Liver (tissue), 8 donors: ENCODE measurements at regions not wholly inside any gene's neighbourhood (a gene's known extent, or its start where the extent isn't known, plus 50 kb on each side); places are given as distances from the start of the nearest gene placed in this dataset.

Source experiments
- DNase-seq: peaks from one replicate; pipeline ENCODE4 v3.0.0-alpha.2; 2017; ENCODE audit warnings: low spot score
- H3K27ac ChIP-seq, 2 donors: one replicate each; pipeline ENCODE4 v1.7.0; 2013; ENCODE audit warnings: inconsistent platforms in 2 of 2, low read length in 2 of 2, control low read depth in 1 of 2, low read depth in 1 of 2, mild to moderate bottlenecking in 1 of 2
- H3K27me3 ChIP-seq, 4 donors: one replicate each; pipeline versions ENCODE4 v1.6.1 to v1.7.0; 2013; ENCODE audit warnings: low read length in 3 of 4, inconsistent platforms in 1 of 4, mild to moderate bottlenecking in 1 of 4, moderate library complexity in 1 of 4; ENCODE audit not compliant: control insufficient read depth in 4 of 4, insufficient read depth in 4 of 4
- H3K36me3 ChIP-seq, 4 donors: one replicate each; pipeline versions ENCODE4 v1.6.1 to v1.7.0; 2013; ENCODE audit warnings: low read length in 3 of 4, mild to moderate bottlenecking in 3 of 4, low read depth in 1 of 4, moderate library complexity in 1 of 4; ENCODE audit not compliant: control insufficient read depth in 4 of 4, insufficient read depth in 3 of 4
- H3K4me1 ChIP-seq, 4 donors: one replicate each; pipeline versions ENCODE4 v1.6.1 to v1.7.0; 2013; ENCODE audit warnings: low read length in 3 of 4, mild to moderate bottlenecking in 3 of 4, moderate library complexity in 1 of 4; ENCODE audit not compliant: control insufficient read depth in 4 of 4, insufficient read depth in 4 of 4
- H3K4me3 ChIP-seq, 3 donors: one replicate each; pipeline versions ENCODE4 v1.6.1 to v1.7.0; 2013; ENCODE audit warnings: low read length in 3 of 3, control low read depth in 1 of 3, low read depth in 1 of 3, mild to moderate bottlenecking in 1 of 3
- H3K9ac ChIP-seq, 2 donors: one replicate each; pipeline ENCODE4 v1.7.0; 2013; ENCODE audit warnings: low read length in 2 of 2, mild to moderate bottlenecking in 2 of 2, moderate library complexity in 2 of 2, control low read depth in 1 of 2, low read depth in 1 of 2
- H3K9me3 ChIP-seq, 4 donors: one replicate each; pipeline versions ENCODE4 v1.6.1 to v1.7.0; 2013; ENCODE audit warnings: low read length in 3 of 4; ENCODE audit not compliant: control insufficient read depth in 4 of 4
- CTCF ChIP-seq: fragments of 150-350 bp; IDR thresholded peaks from 2 replicates; pipeline ENCODE4 v1.5.1; 2017; ENCODE audit warnings: improper control_type of control experiment, low read depth, low read length; ENCODE audit not compliant: missing input control
- EGR1 ChIP-seq, 2 donors: IDR thresholded peaks; 2 replicates each; pipeline ENCODE4 v1.6.1; 2016 to 2018; ENCODE audit warnings: antibody characterized with exemption in 2 of 2, low read depth in 2 of 2
- FOXA1 ChIP-seq: IDR thresholded peaks from 2 replicates; pipeline ENCODE4 v1.6.1; 2016; ENCODE audit warnings: antibody characterized with exemption
- FOXA2 ChIP-seq: IDR thresholded peaks from 2 replicates; pipeline ENCODE4 v1.6.1; 2016; ENCODE audit warnings: antibody characterized with exemption
- GABPA ChIP-seq, 2 donors: IDR thresholded peaks in 1 of 2; conservative IDR thresholded peaks in 1 of 2; 2 replicates each; pipeline ENCODE4 v1.6.1; 2016; ENCODE audit warnings: antibody characterized with exemption in 2 of 2, mild to moderate bottlenecking in 1 of 2, moderate library complexity in 1 of 2
- HNF4A ChIP-seq, 2 donors: conservative IDR thresholded peaks; 2 replicates each; pipeline ENCODE4 v1.6.1; 2016; ENCODE audit warnings: antibody characterized with exemption in 2 of 2, mild to moderate bottlenecking in 2 of 2
- HNF4G ChIP-seq: IDR thresholded peaks from 2 replicates; pipeline ENCODE4 v1.6.1; 2016; ENCODE audit warnings: antibody characterized with exemption
- JUND ChIP-seq, 2 donors: IDR thresholded peaks; 2 replicates each; pipeline ENCODE4 v1.6.1; 2016; ENCODE audit warnings: antibody characterized with exemption in 2 of 2
- NR2F2 ChIP-seq: IDR thresholded peaks from 2 replicates; pipeline ENCODE4 v1.6.1; 2016; ENCODE audit warnings: antibody characterized with exemption
- RAD21 ChIP-seq, 2 donors: IDR thresholded peaks; 2 replicates each; pipeline ENCODE4 v1.6.1; 2016; ENCODE audit warnings: antibody characterized with exemption in 2 of 2, mild to moderate bottlenecking in 2 of 2
- RXRA ChIP-seq, 2 donors: IDR thresholded peaks; 2 replicates each; pipeline ENCODE4 v1.6.1; 2017 to 2018; ENCODE audit warnings: antibody characterized with exemption in 2 of 2, mild to moderate bottlenecking in 1 of 2
- SP1 ChIP-seq: IDR thresholded peaks from 2 replicates; pipeline ENCODE4 v1.6.1; 2018; ENCODE audit warnings: antibody characterized with exemption, mild to moderate bottlenecking
- TAF1 ChIP-seq: conservative IDR thresholded peaks from 2 replicates; pipeline ENCODE4 v1.6.1; 2016; ENCODE audit warnings: antibody characterized with exemption, mild to moderate bottlenecking
- YY1 ChIP-seq: IDR thresholded peaks from 2 replicates; pipeline ENCODE4 v1.6.1; 2016; ENCODE audit warnings: antibody characterized with exemption, mild to moderate bottlenecking
- ZBTB33 ChIP-seq: IDR thresholded peaks from 2 replicates; pipeline ENCODE4 v1.6.1; 2016; ENCODE audit warnings: antibody characterized with exemption
- WGBS: extraction: QIAGEN DNeasy Blood & Tissue Kit; methylation state at CpG from one replicate; pipeline ENCODE4 v1.1.7; 2013; 5-methylcytosine and 5-hydroxymethylcytosine counted together
- TF ChIP-seq, protein P1 (sequence below): IDR thresholded peaks from 2 replicates; pipeline ENCODE4 v1.6.1; 2016; ENCODE audit warnings: antibody characterized with exemption
- TF ChIP-seq, protein P2 (sequence below): IDR thresholded peaks from 2 replicates; pipeline ENCODE4 v1.6.1; 2016; ENCODE audit warnings: antibody characterized with exemption, mild to moderate bottlenecking
- TF ChIP-seq, protein P3 (sequence below): IDR thresholded peaks from 2 replicates; pipeline ENCODE4 v1.6.1; 2016; ENCODE audit warnings: antibody characterized with exemption
- donor health status: healthy.
- donor health status: healthy.
- donor health status: healthy.
- donor health status: healthy.
- donor health status: healthy.

DNA sequence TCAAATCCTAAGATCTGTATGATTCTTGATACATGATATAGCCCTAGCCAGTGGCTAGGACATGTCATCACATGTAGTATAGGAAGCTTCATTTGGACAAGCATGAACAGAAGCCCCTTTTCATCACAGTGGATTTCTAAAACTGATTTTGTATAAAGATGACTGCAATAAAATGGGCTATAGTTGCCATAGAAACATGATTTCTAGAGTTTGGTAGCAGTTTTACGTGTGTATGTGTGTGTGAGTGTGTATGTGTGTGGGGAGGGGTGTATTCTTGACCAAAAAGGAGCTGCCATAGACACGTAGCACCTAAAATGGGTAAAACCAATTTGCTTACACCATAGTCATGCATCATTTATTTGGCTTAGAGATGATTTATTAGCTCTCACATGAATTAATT lies 200.5 kb upstream of the CNR1 start (continued):
- TF ChIP-seq ZBTB33 = no peak
- no peak for TF ChIP-seq TAF1
- TF ChIP-seq, protein P1, sequence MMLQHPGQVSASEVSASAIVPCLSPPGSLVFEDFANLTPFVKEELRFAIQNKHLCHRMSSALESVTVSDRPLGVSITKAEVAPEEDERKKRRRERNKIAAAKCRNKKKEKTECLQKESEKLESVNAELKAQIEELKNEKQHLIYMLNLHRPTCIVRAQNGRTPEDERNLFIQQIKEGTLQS = no peak
- TF ChIP-seq HNF4A (conservative IDR thresholded peaks at IDR 0.05) = no peak

- Histone ChIP-seq H3K4me1 (no peaks in the 10 kb centered on the region), H3K27ac (no peak overlapping the region), H3K36me3 (no peaks in the 10 kb centered on the region), H3K9ac (no peak overlapping the region), H3K27me3 (no peaks in the 10 kb centered on the region), H3K4me3 (no peak overlapping the region), H3K9me3 (peaks cover 0 to 4% (median 1%) of the 10 kb centered on the region in 4 donors)
- WGBS = 79% methylated on average over 2 of the region's 2 CpGs
- no peak for DNase-seq
- TF ChIP-seq RAD21 (IDR thresholded peaks at IDR 0.05) (no peak), FOXA2 (no peak), RXRA (IDR thresholded peaks at IDR 0.05) (no peak), TAF1 (no peak), SP1 (no peak), FOXA1 (no peak), HNF4G (no peak)
- TF ChIP-seq, protein P1 = no peak
These were observed 199.5 kb upstream of the CNR1 start for GRCh38 chr6:88365656-88366055.

DNA sequence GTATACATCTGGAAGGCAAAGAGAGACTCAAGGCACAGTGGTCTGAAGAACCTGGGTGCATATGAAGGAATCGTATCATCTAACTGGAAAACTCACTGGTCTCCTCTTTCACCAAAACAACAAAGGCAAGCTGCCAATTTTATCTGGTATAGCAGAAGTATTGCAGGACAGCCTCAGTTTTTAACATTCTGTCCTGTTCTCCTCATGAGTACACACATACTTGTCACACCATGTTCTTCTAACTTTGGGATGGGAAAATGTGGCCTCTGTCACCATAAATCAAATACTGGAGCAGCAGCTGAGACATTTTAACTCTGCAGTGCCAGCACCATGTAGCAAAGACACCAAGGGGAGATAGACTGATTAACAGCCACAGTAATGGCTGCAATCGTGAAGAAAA lies 199.1 kb upstream of the CNR1 start:
- peaks cover 0 to 1% (median 0%) of the 10 kb centered on the region in 4 donors for H3K4me1 ChIP-seq
- no peak overlapping the region for H3K9ac ChIP-seq
- 88% methylated on average over 2 of the region's 2 CpGs for WGBS
- H3K27me3 ChIP-seq = no peaks in the 10 kb centered on the region
- H3K9me3 ChIP-seq = peaks cover 0 to 4% (median 1%) of the 10 kb centered on the region in 4 donors
- H3K36me3 ChIP-seq = no peaks in the 10 kb centered on the region
- no peak for DNase-seq
- H3K27ac ChIP-seq = no peak overlapping the region
- no peak overlapping the region for H3K4me3 ChIP-seq
- TF ChIP-seq HNF4A (conservative IDR thresholded peaks at IDR 0.05) = no peak
- no peak for TF ChIP-seq SP1
- TF ChIP-seq EGR1 (IDR thresholded peaks at IDR 0.05; ENCODE audit: low read depth in 2 of 2) = no peak
- no peak for TF ChIP-seq NR2F2
- no peak for TF ChIP-seq FOXA2
- no peak for TF ChIP-seq JUND (IDR thresholded peaks at IDR 0.05)
- no peak for TF ChIP-seq CTCF
- TF ChIP-seq RXRA (IDR thresholded peaks at IDR 0.05) = no peak
- no peak for TF ChIP-seq ZBTB33
- TF ChIP-seq GABPA (IDR thresholded peaks at IDR 0.05 in 1 of 2, conservative IDR thresholded peaks at IDR 0.05 in 1 of 2) = no peak
- TF ChIP-seq, protein P1 = no peak
- TF ChIP-seq, protein P2, sequence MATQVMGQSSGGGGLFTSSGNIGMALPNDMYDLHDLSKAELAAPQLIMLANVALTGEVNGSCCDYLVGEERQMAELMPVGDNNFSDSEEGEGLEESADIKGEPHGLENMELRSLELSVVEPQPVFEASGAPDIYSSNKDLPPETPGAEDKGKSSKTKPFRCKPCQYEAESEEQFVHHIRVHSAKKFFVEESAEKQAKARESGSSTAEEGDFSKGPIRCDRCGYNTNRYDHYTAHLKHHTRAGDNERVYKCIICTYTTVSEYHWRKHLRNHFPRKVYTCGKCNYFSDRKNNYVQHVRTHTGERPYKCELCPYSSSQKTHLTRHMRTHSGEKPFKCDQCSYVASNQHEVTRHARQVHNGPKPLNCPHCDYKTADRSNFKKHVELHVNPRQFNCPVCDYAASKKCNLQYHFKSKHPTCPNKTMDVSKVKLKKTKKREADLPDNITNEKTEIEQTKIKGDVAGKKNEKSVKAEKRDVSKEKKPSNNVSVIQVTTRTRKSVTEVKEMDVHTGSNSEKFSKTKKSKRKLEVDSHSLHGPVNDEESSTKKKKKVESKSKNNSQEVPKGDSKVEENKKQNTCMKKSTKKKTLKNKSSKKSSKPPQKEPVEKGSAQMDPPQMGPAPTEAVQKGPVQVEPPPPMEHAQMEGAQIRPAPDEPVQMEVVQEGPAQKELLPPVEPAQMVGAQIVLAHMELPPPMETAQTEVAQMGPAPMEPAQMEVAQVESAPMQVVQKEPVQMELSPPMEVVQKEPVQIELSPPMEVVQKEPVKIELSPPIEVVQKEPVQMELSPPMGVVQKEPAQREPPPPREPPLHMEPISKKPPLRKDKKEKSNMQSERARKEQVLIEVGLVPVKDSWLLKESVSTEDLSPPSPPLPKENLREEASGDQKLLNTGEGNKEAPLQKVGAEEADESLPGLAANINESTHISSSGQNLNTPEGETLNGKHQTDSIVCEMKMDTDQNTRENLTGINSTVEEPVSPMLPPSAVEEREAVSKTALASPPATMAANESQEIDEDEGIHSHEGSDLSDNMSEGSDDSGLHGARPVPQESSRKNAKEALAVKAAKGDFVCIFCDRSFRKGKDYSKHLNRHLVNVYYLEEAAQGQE = no peak
- TF ChIP-seq TAF1 = no peak
- TF ChIP-seq YY1 = no peak
- no peak for TF ChIP-seq FOXA1
- TF ChIP-seq, protein P3, sequence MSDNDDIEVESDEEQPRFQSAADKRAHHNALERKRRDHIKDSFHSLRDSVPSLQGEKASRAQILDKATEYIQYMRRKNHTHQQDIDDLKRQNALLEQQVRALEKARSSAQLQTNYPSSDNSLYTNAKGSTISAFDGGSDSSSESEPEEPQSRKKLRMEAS = no peak
- no peak for TF ChIP-seq RAD21 (IDR thresholded peaks at IDR 0.05)
- TF ChIP-seq HNF4G = no peak
